Subcutaneous abdominal adipose tissue (tissue), 5 donors: ENCODE measurements at regions not wholly inside any gene's neighbourhood (a gene's known extent, or its start where the extent isn't known, plus 50 kb on each side); places are given as distances from the start of the nearest gene placed in this dataset.
"Not testable (repeated sequence)": the region's sequence is repeated elsewhere in the genome, so short reads cannot be mapped to it uniquely, and the experiment has no call there.

Experiments used
- H3K27ac ChIP-seq: one replicate; pipeline ENCODE4 v1.7.0; 2013; ENCODE audit warnings: low read depth, mild to moderate bottlenecking, inconsistent platforms, low read length, moderate library complexity
- H3K27me3 ChIP-seq, 5 donors: one replicate each; pipeline ENCODE4 v1.7.0; 2013; ENCODE audit warnings: low read length in 5 of 5, inconsistent platforms in 1 of 5; ENCODE audit not compliant: control insufficient read depth in 5 of 5, insufficient read depth in 4 of 5
- H3K36me3 ChIP-seq, 5 donors: one replicate each; pipeline ENCODE4 v1.7.0; 2013; ENCODE audit warnings: low read length in 5 of 5; ENCODE audit not compliant: control insufficient read depth in 5 of 5, insufficient read depth in 5 of 5
- H3K4me1 ChIP-seq, 5 donors: one replicate each; pipeline ENCODE4 v1.7.0; 2013; ENCODE audit warnings: low read length in 5 of 5, mild to moderate bottlenecking in 3 of 5, moderate library complexity in 1 of 5; ENCODE audit not compliant: control insufficient read depth in 5 of 5, insufficient read depth in 5 of 5
- H3K4me3 ChIP-seq, 5 donors: one replicate each; pipeline ENCODE4 v1.7.0; 2013; ENCODE audit warnings: low read length in 5 of 5, low read depth in 1 of 5
- H3K9ac ChIP-seq, 5 donors: one replicate each; pipeline ENCODE4 v1.7.0; 2013; ENCODE audit warnings: low read length in 5 of 5, mild to moderate bottlenecking in 4 of 5, moderate library complexity in 3 of 5
- H3K9me3 ChIP-seq, 5 donors: one replicate each; pipeline ENCODE4 v1.7.0; 2013; ENCODE audit warnings: low read length in 5 of 5; ENCODE audit not compliant: control insufficient read depth in 5 of 5
- donor health status: healthy.
- donor health status: healthy.
- donor health status: healthy.
- donor health status: healthy.
- donor health status: healthy.

DNA sequence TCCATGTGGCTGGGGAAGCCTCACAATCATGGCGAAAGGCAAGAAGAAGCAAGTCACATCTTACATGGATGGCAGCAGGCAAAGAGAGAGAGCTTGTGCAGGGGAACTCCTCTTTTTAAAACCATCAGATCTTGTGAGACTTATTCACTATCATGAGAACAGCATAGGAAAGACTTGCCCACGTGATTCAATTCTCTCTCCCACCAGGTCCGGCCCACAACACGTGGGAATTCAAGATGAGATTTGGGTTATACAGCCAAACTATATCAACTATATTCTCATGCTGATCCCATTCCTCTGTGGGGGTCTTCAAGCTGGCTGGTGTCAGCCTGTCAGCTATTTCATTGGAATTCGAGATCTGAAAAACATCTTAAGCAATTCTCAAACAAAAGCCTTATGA, 56.7 kb upstream of the RBM24 start:
- H3K4me3 ChIP-seq, H3K9me3 ChIP-seq, H3K9ac ChIP-seq, H3K27ac ChIP-seq, H3K36me3 ChIP-seq, H3K27me3 ChIP-seq: not testable (repeated sequence)
- peaks cover 0 to 31% (median 8%) of the 10 kb centered on the region in 5 donors for H3K4me1 ChIP-seq

DNA sequence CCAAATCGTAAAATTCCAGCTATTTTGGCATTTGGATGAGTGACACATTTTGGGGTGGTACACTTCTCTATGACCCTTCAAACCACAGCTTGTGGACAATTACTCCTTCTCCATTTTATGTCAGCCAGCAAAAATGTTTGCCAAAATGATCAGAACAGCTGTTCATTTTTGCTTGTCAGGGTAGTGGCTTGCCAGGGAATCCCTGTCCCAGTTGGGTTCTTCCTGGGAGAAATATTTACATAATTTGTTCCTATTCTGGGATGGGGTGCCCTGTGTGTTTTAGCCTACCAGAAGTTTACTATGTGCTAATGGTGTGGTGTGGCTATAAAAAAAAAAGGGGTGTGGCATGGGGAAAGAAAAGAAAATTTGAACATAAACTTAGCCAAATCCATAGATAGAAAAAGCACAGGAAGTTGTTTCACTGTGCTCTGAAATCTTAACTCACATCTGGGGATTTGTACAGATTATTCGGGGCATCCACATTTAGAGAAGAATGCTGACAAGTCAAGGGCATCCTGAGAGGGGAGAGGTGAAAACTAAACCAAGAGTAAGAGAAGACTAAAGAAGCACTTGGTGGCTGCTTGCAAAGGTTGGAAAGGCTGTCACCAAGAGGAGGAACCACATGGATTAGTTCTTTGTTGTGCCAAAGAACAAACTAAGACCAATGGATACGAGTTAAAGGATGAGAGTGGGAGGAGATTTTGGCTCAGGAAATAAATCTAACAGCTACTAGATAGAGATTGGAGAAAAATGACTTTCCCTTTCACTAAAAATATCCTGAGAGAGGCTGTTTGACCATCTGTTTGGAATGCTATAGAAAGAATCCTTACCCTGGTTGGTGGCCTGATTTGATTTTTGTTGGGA, 55.2 kb upstream of the RBM24 start:
- H3K27ac ChIP-seq: no peak overlapping the region
- H3K4me1 ChIP-seq: peaks cover 0 to 24% (median 8%) of the 10 kb centered on the region in 5 donors
- no peaks in the 10 kb centered on the region for H3K36me3 ChIP-seq
- no peaks in the 10 kb centered on the region for H3K9me3 ChIP-seq
- H3K4me3 ChIP-seq: no peak overlapping the region
- no peaks in the 10 kb centered on the region for H3K27me3 ChIP-seq
- H3K9ac ChIP-seq: no peak overlapping the region

DNA sequence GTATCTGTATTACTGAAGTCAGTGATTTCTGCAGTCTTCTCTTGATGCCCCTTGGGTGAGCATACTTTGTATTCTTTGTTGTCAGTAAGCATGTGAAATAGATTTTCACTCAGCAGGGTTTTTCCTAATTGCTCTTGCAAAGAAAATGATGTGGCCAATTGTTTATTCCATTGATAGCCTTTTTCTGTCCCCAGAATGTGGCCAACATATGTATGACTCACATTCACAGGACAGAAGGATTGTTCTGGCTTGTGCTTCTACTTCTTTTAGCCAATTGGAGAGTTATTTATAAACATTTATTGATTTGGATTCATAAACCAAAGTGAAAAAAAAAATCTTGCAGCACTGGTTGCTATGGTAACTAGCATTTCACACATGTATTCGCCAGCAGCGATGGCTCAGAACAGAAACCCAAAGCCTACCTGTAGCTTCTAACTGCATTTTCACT, 54.4 kb upstream of the RBM24 start:
- Histone ChIP-seq H3K36me3 (no peaks in the 10 kb centered on the region), H3K27me3 (no peaks in the 10 kb centered on the region), H3K9me3 (no peaks in the 10 kb centered on the region), H3K27ac (no peak overlapping the region), H3K4me3 (no peak overlapping the region), H3K9ac (no peak overlapping the region), H3K4me1 (peaks cover 0 to 24% (median 8%) of the 10 kb centered on the region in 5 donors)

DNA sequence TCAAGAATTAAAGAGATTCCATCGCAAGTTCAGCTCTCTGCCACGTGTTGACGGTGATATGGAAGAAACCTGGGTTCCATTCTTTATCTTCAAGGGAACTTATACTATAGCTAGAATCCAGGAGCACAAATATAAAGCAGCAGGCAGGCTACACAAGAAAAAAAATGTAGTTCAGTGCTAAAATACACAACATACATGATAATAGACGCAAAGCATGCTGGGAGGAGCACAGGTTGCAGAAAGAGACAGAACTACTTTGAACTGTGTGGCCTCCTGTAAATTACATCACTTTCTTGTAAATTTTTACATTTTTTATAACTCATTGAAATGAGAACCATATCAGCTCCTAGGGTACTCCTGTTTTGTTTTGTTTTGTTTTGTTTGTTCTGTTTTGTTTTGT, 53.8 kb upstream of the RBM24 start:
- no peak overlapping the region for H3K4me3 ChIP-seq

More for the DNA sequence above, 53.8 kb upstream of the RBM24 start:
- H3K9ac ChIP-seq: no peak overlapping the region
- no peak overlapping the region for H3K27ac ChIP-seq
- no peaks in the 10 kb centered on the region for H3K9me3 ChIP-seq
- H3K27me3 ChIP-seq: no peaks in the 10 kb centered on the region
- H3K36me3 ChIP-seq: no peaks in the 10 kb centered on the region
- peaks cover 0 to 24% (median 8%) of the 10 kb centered on the region in 5 donors for H3K4me1 ChIP-seq
